Left ventricle myocardium inferior (tissue), 1 donor: ENCODE measurements at regions not wholly inside any gene's neighbourhood (a gene's known extent, or its start where the extent isn't known, plus 50 kb on each side); places are given as distances from the start of the nearest gene placed in this dataset.

Source experiments
- DNase-seq: peaks from one replicate; pipeline ENCODE4 v3.0.0-alpha.2; 2020
- H3K27ac ChIP-seq: fragments of 200-600 bp; replicated peaks from 2 replicates; pipeline ENCODE4 v1.8.0; 2021
- H3K27me3 ChIP-seq: fragments of 200-600 bp; 2 replicates; pipeline ENCODE4 v1.8.0; 2021; ENCODE audit warnings: low read depth
- H3K36me3 ChIP-seq: fragments of 200-600 bp; 2 replicates; pipeline ENCODE4 v1.8.0; 2021
- H3K4me1 ChIP-seq: fragments of 200-600 bp; 2 replicates; pipeline ENCODE4 v1.8.0; 2021
- H3K4me3 ChIP-seq: fragments of 200-600 bp; 2 replicates; pipeline ENCODE4 v1.8.0; 2021; ENCODE audit warnings: mild to moderate bottlenecking, moderate library complexity
- H3K9me3 ChIP-seq: fragments of 200-600 bp; replicated peaks from 2 replicates; pipeline ENCODE4 v1.8.0; 2021
- intact Hi-C: fragments of 100-400 bp; cut with micrococcal nuclease; formaldehyde crosslinking; loops from one replicate; pipeline ENCODE4 v1.11.0; 2022
- TF ChIP-seq, protein P1 (sequence below): fragments of 200-600 bp; IDR thresholded peaks from 2 replicates; pipeline ENCODE4 v1.8.0; 2021; ENCODE audit warnings: antibody characterized with exemption, mild to moderate bottlenecking, borderline replicate concordance
- donor health status: DM: no; HTN: yes; CAD: no; lungs with severe emphysema.

DNA sequence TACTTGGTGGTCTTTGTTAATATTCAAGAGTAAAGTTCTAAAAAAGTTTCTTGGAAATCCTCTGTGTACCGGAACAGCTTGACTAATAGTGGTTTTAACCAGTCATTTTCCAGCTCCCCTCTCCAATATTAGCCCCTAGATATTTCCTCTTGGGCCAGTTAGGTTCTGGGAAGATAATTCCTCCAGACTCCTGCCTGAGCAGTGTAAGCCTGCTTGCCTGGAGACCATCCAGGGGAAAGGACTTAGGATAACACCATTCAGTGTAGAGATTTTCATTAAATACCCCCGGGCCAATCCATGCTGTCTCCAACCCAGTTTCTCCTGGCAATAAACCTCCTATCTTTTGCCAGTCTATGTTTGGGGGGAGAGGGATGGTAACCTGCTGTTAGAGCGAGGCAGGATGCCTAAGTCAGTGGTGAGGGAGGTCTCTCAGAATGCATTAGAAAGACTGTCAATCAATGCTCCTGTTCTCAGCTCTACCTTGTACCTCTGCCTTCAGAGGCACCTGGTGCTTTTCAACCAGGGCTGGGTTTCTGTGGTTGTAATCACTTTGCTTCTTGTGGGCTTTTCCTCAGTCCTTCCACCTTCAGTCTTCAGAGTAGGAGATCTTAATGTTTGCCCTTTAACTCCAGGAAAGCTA, 186.4 kb downstream of the RNF152 start:
- TF ChIP-seq, protein P1, sequence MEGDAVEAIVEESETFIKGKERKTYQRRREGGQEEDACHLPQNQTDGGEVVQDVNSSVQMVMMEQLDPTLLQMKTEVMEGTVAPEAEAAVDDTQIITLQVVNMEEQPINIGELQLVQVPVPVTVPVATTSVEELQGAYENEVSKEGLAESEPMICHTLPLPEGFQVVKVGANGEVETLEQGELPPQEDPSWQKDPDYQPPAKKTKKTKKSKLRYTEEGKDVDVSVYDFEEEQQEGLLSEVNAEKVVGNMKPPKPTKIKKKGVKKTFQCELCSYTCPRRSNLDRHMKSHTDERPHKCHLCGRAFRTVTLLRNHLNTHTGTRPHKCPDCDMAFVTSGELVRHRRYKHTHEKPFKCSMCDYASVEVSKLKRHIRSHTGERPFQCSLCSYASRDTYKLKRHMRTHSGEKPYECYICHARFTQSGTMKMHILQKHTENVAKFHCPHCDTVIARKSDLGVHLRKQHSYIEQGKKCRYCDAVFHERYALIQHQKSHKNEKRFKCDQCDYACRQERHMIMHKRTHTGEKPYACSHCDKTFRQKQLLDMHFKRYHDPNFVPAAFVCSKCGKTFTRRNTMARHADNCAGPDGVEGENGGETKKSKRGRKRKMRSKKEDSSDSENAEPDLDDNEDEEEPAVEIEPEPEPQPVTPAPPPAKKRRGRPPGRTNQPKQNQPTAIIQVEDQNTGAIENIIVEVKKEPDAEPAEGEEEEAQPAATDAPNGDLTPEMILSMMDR = no peak

DNA sequence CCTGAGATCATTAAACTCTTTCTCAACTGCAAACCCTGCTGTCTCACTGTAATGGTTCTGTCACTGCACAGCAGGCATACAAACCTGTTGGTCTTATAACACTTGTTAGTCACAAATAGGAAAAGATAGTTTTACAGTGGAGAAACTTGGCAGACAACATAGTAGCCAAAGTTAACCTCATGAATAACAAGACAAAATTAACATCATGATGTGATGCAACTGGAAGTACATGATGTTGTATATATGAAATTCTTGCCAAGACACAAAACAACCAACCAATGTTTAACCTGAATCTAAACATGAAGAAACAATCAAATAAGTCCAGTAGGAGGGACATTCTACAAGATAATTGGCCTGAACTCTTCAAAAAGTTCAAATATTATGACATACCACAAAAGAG, 189.3 kb downstream of the RNF152 start:
- no peaks in the 10 kb centered on the region for H3K4me1 ChIP-seq
- no peak for DNase-seq
- intact Hi-C loops = loop anchor here (10.0 kb wide), 1 partner anchor 61 kb away; no protein-coding TSS in a partner anchor

More for the DNA sequence above, 186.4 kb downstream of the RNF152 start:
- no peaks in the 10 kb centered on the region for H3K27me3 ChIP-seq
- H3K4me3 ChIP-seq = no peak overlapping the region
- peaks cover 8% of the 10 kb centered on the region for H3K9me3 ChIP-seq
- H3K27ac ChIP-seq = no peak overlapping the region
- intact Hi-C loops = loop anchor here (10.0 kb wide), 1 partner anchor 58 kb away; no protein-coding TSS in a partner anchor
- DNase-seq = no peak
- no peaks in the 10 kb centered on the region for H3K36me3 ChIP-seq
- H3K4me1 ChIP-seq = no peaks in the 10 kb centered on the region

DNA sequence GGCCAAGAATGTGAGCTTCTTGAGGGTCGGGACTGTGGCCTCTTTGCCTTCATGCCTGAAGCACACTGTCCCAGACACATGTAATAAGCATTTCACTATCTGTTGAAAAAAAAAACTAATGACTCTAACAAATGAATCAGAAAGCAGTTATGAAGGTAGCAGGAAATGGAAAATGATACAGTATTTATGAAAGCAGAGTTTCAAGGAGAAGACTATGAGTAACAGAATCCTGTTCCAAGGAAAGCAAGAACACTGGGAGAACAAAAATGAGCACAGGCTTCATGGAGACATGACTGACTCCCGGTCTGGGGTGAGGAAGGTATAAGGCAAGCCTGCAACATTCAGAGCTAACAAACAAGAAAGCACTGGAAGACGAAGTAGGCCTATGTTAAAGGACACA, 190.8 kb downstream of the RNF152 start:
- H3K36me3 ChIP-seq = no peaks in the 10 kb centered on the region
- H3K4me1 ChIP-seq = no peaks in the 10 kb centered on the region
- TF ChIP-seq, protein P1 = no peak
- no peak for DNase-seq
- intact Hi-C loops = loop anchor here (10.0 kb wide), 1 partner anchor 63 kb away; no protein-coding TSS in a partner anchor
- no peaks in the 10 kb centered on the region for H3K27me3 ChIP-seq
- peaks cover 8% of the 10 kb centered on the region for H3K9me3 ChIP-seq
- H3K4me3 ChIP-seq = no peak overlapping the region
- H3K27ac ChIP-seq = peak overlapping the region; percentile 4

More for the DNA sequence above, 189.3 kb downstream of the RNF152 start:
- Histone ChIP-seq H3K36me3 (no peaks in the 10 kb centered on the region), H3K27ac (no peak overlapping the region), H3K9me3 (peaks cover 8% of the 10 kb centered on the region), H3K4me3 (no peak overlapping the region), H3K27me3 (no peaks in the 10 kb centered on the region)
- TF ChIP-seq, protein P1 = no peak

DNA sequence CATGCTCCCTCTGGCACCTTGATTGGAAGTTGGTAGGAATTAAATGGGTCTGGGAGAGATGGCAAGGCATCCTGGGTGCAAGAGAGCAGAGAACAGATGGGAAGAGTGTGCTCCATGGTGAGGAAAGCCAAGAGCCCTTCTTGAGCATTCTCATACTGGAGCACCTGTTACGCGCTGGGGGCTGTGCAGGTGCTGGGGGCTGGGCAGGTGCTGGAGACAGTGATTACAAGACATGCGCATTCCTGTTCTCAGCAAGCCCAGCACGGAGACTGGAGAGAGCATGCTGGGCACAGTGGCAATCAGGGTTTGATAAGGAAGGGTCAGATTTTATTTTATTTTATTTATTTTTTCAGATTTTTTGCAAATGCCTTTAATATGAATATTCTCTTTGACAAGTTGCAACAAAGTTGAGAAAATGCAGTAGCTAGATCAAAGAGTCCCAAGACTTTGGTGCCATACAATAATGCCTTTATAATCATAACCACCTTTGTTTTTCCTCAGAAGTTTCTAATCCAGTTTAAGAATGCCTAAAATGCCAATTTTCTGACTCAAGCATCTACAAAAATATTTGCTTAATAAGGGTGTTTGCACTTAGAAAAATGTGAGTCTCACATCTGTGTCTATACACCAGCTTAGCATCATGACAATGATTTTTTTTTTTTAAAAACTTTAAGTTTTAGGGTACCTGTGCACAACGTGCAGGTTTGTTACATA, 193.3 kb downstream of the RNF152 start:
- intact Hi-C loops = loop anchor here (10.0 kb wide), 1 partner anchor 65 kb away; no protein-coding TSS in a partner anchor
- H3K36me3 ChIP-seq = no peaks in the 10 kb centered on the region
- no peaks in the 10 kb centered on the region for H3K27me3 ChIP-seq
- TF ChIP-seq, protein P1 = no peak
- H3K27ac ChIP-seq = no peak overlapping the region
- DNase-seq = no peak
- H3K4me1 ChIP-seq = no peaks in the 10 kb centered on the region
- no peak overlapping the region for H3K4me3 ChIP-seq
- peaks cover 22% of the 10 kb centered on the region for H3K9me3 ChIP-seq

DNA sequence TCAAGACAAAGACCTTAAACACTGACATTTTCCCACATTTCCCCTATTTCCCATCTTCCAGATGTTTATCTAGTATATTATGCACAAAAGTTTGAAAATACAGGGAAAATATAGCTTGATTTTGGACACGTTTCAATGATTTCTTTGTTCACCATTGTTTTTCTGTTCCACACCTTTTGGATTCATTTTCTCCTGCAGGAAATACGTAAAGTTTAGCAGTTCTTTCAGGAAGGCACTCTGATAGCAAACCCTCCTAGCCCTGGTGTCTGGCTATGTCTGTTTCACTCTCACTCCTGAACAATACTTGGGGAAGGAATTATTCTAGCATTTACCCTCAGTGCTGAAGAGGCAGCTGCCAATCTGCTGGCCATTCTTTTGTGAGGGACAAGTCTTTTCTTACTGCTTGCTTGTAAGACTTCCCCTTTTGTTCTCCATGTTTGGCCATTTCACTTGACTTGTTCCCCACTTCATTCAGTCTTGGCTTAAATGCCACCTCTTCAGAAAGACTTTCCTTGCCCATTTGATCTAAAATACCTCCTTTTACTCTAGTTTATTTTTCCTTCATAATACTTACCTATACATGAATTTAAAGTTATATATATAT, 195.4 kb downstream of the RNF152 start:
- no peak overlapping the region for H3K27ac ChIP-seq
- intact Hi-C loops = no loop called here
- H3K4me1 ChIP-seq = no peaks in the 10 kb centered on the region
- TF ChIP-seq, protein P1 = no peak
- no peaks in the 10 kb centered on the region for H3K36me3 ChIP-seq
- H3K9me3 ChIP-seq = peaks cover 14% of the 10 kb centered on the region
- no peak overlapping the region for H3K4me3 ChIP-seq
- DNase-seq = no peak
- H3K27me3 ChIP-seq = no peaks in the 10 kb centered on the region
